ENCODE measurements at regions not wholly inside any gene's neighbourhood (a gene's known extent, or its start where the extent isn't known, plus 50 kb on each side); places are given as distances from the start of the nearest gene placed in this dataset.

- intact Hi-C loops (cut with micrococcal nuclease; ENCODE audit: unreplicated experiment): no loop called here
- no peak overlapping the region for H3K27ac Mint-ChIP-seq (ENCODE audit: unreplicated experiment)
- no peak for DNase-seq
- no peaks in the 10 kb centered on the region for H3K36me3 Mint-ChIP-seq (ENCODE audit: insufficient read depth, unreplicated experiment)
- H3K4me1 Mint-ChIP-seq (ENCODE audit: low read depth, unreplicated experiment): peaks cover 7% of the 10 kb centered on the region
- POLR2A ChIA-PET: no interaction called here
- Histone ChIP-seq H3K36me3 (ENCODE audit: control insufficient read depth, insufficient read depth, low read length) (no peaks in the 10 kb centered on the region), H3K9me3 (no peaks in the 10 kb centered on the region), H3K27me3 (replicated peaks; ENCODE audit: control insufficient read depth, insufficient read depth, low read length) (no peaks in the 10 kb centered on the region), H3K4me3 (ENCODE audit: low read depth, low read length) (no peak overlapping the region), H3K4me1 (peaks cover 7% of the 10 kb centered on the region)
- CTCF ChIA-PET: no interaction called here
- no peak for TF ChIP-seq CTCF (IDR thresholded peaks at IDR 0.05; ENCODE audit: insufficient read depth in 1 of 2, low read depth in 1 of 2, low read length in 1 of 2, severe bottlenecking in 1 of 2, unreplicated experiment in 1 of 2)
- H3K4me3 Mint-ChIP-seq (ENCODE audit: unreplicated experiment): no peak overlapping the region
- no peaks in the 10 kb centered on the region for H3K27me3 Mint-ChIP-seq (ENCODE audit: insufficient read depth, unreplicated experiment)
- no TSS peak for BruUV-seq (replicated peaks)
- no peaks in the 10 kb centered on the region for H3K9me3 Mint-ChIP-seq (ENCODE audit: unreplicated experiment)
These were observed 55.4 kb downstream of the MAGEF1 start for GRCh38 chr3:184656458-184656828.

- CTCF ChIA-PET: no interaction called here
These were observed 56.3 kb downstream of the MAGEF1 start for GRCh38 chr3:184655597-184655996.

GRCh38 chr3:184654375-184654774, 57.5 kb downstream of the MAGEF1 start:
- DNase-seq: no peak
- no peak for TF ChIP-seq CTCF (IDR thresholded peaks at IDR 0.05; ENCODE audit: insufficient read depth in 1 of 2, low read depth in 1 of 2, low read length in 1 of 2, severe bottlenecking in 1 of 2, unreplicated experiment in 1 of 2)
- H3K9me3 Mint-ChIP-seq (ENCODE audit: unreplicated experiment): no peaks in the 10 kb centered on the region
- H3K36me3 Mint-ChIP-seq (ENCODE audit: insufficient read depth, unreplicated experiment): no peaks in the 10 kb centered on the region
- H3K4me3 ChIP-seq (ENCODE audit: low read depth, low read length): no peak overlapping the region
- H3K27me3 Mint-ChIP-seq (ENCODE audit: insufficient read depth, unreplicated experiment): no peaks in the 10 kb centered on the region
- intact Hi-C loops (cut with micrococcal nuclease; ENCODE audit: unreplicated experiment): no loop called here
- BruUV-seq (replicated peaks): no TSS peak
- no peak overlapping the region for H3K27ac Mint-ChIP-seq (ENCODE audit: unreplicated experiment)
- no peak overlapping the region for H3K4me3 Mint-ChIP-seq (ENCODE audit: unreplicated experiment)
- H3K4me1 Mint-ChIP-seq (ENCODE audit: low read depth, unreplicated experiment): peaks cover 7% of the 10 kb centered on the region
- H3K9me3 ChIP-seq: no peaks in the 10 kb centered on the region
- no peaks in the 10 kb centered on the region for H3K27me3 ChIP-seq (replicated peaks; ENCODE audit: control insufficient read depth, insufficient read depth, low read length)
- H3K36me3 ChIP-seq (ENCODE audit: control insufficient read depth, insufficient read depth, low read length): no peaks in the 10 kb centered on the region
- CTCF ChIA-PET: no interaction called here
- H3K4me1 ChIP-seq: peaks cover 1% of the 10 kb centered on the region
- POLR2A ChIA-PET: no interaction called here

More at GRCh38 chr3:184655597-184655996, 56.3 kb downstream of the MAGEF1 start:
- H3K4me1 Mint-ChIP-seq (ENCODE audit: low read depth, unreplicated experiment): peaks cover 7% of the 10 kb centered on the region
- H3K4me1 ChIP-seq: peaks cover 7% of the 10 kb centered on the region
- H3K9me3 ChIP-seq: no peaks in the 10 kb centered on the region
- BruUV-seq (replicated peaks): no TSS peak
- H3K27ac Mint-ChIP-seq (ENCODE audit: unreplicated experiment): no peak overlapping the region
- POLR2A ChIA-PET: no interaction called here
- TF ChIP-seq CTCF (IDR thresholded peaks at IDR 0.05; ENCODE audit: insufficient read depth in 1 of 2, low read depth in 1 of 2, low read length in 1 of 2, severe bottlenecking in 1 of 2, unreplicated experiment in 1 of 2): no peak
- no peaks in the 10 kb centered on the region for H3K27me3 ChIP-seq (replicated peaks; ENCODE audit: control insufficient read depth, insufficient read depth, low read length)
- H3K36me3 ChIP-seq (ENCODE audit: control insufficient read depth, insufficient read depth, low read length): no peaks in the 10 kb centered on the region
- DNase-seq: no peak
- H3K4me3 ChIP-seq (ENCODE audit: low read depth, low read length): no peak overlapping the region
- H3K27me3 Mint-ChIP-seq (ENCODE audit: insufficient read depth, unreplicated experiment): no peaks in the 10 kb centered on the region
- intact Hi-C loops (cut with micrococcal nuclease; ENCODE audit: unreplicated experiment): no loop called here
- H3K36me3 Mint-ChIP-seq (ENCODE audit: insufficient read depth, unreplicated experiment): no peaks in the 10 kb centered on the region
- no peak overlapping the region for H3K4me3 Mint-ChIP-seq (ENCODE audit: unreplicated experiment)
- H3K9me3 Mint-ChIP-seq (ENCODE audit: unreplicated experiment): no peaks in the 10 kb centered on the region
